Smooth muscle cell (in vitro differentiated cells): ENCODE measurements at regions not wholly inside any gene's neighbourhood (a gene's known extent, or its start where the extent isn't known, plus 50 kb on each side); places are given as distances from the start of the nearest gene placed in this dataset.
A peak's percentile ranks its signal among the peaks of the same experiment; 100 is the strongest.

ENCODE experiments used
- DNase-seq: peaks from one replicate; lab custom pipeline; 2025; ENCODE audit not compliant: unreplicated experiment; lab: John Stamatoyannopoulos, UW
- H2AFZ ChIP-seq: fragments of 200-600 bp; sonication (generic); 2 replicates; pipeline ENCODE4 v1.6.0; 2016; ENCODE audit warnings: antibody characterized with exemption, low read depth, mild to moderate bottlenecking
- H3F3A ChIP-seq: fragments of 200-600 bp; sonication (generic); 2 replicates; pipeline ENCODE4 v1.6.0; 2017; ENCODE audit warnings: antibody characterized with exemption, low read depth
- H3K27ac ChIP-seq: fragments of 200-600 bp; sonication (generic); 2 replicates; pipeline ENCODE4 v1.5.1; 2016; ENCODE audit warnings: low read depth, mild to moderate bottlenecking
- H3K27me3 ChIP-seq: fragments of 200-600 bp; sonication (generic); 2 replicates; pipeline ENCODE4 v1.6.1; 2016; ENCODE audit warnings: low read depth, mild to moderate bottlenecking
- H3K36me3 ChIP-seq: fragments of 200-600 bp; sonication (generic); 2 replicates; pipeline ENCODE4 v1.5.1; 2016; ENCODE audit warnings: low read depth
- H3K4me1 ChIP-seq: fragments of 200-600 bp; sonication (generic); 2 replicates; pipeline ENCODE4 v1.5.1; 2016; ENCODE audit warnings: low read depth
- H3K4me2 ChIP-seq: fragments of 200-600 bp; sonication (generic); 2 replicates; pipeline ENCODE4 v1.6.0; 2016; ENCODE audit warnings: mild to moderate bottlenecking
- H3K4me3 ChIP-seq: fragments of 200-600 bp; sonication (generic); 2 replicates; pipeline ENCODE4 v1.5.1; 2016; ENCODE audit warnings: mild to moderate bottlenecking
- H3K79me2 ChIP-seq: fragments of 200-600 bp; sonication (generic); 2 replicates; pipeline ENCODE4 v1.6.0; 2016; ENCODE audit warnings: low read depth, mild to moderate bottlenecking
- H3K9ac ChIP-seq: fragments of 200-600 bp; sonication (generic); 2 replicates; pipeline ENCODE4 v1.6.0; 2016; ENCODE audit warnings: low read depth
- H3K9me3 ChIP-seq: fragments of 200-600 bp; sonication (generic); replicated peaks from 2 replicates; pipeline ENCODE4 v1.5.1; 2016; ENCODE audit warnings: low read depth
- H4K20me1 ChIP-seq: fragments of 200-600 bp; sonication (generic); 2 replicates; pipeline ENCODE4 v1.6.0; 2016; ENCODE audit warnings: low read depth
- CTCF ChIP-seq: fragments of 200-600 bp; sonication (generic); IDR thresholded peaks from 2 replicates; pipeline ENCODE4 v1.5.1; 2017; ENCODE audit warnings: borderline replicate concordance, mild to moderate bottlenecking, antibody characterized with exemption; ENCODE audit not compliant: insufficient read depth, poor library complexity, severe bottlenecking
- WGBS: methylation state at CpG from one replicate; pipeline ENCODE4 v1.1.7; 2016; ENCODE audit warnings: low lambda C conversion rate; 5-methylcytosine and 5-hydroxymethylcytosine counted together

DNA sequence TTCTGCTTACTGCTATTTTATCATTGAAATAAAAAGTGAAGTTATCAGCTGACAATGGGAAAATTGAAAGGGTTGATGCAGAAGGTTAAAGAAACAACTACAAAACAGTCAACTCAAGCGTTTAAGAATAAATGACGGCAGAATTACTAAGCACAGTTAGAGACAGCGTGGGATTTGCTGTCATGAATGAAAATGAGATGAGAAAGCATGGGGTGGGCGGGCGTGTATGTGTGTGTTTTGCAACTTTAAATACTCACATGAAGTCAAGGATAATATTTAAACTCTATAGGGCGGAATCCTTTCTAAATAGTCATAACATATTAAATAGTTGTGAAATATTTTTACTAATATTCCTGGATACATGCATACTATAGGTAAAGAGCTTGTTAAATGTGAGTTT is 450.8 kb downstream of the ETV1 start:
- WGBS = 67% methylated on average over 6 of the region's 6 CpGs
- Histone ChIP-seq H3K4me1 (peaks cover 13% of the 10 kb centered on the region), H2AFZ (no peak overlapping the region), H3K36me3 (no peaks in the 10 kb centered on the region), H3K27ac (no peak overlapping the region), H3K27me3 (no peaks in the 10 kb centered on the region), H3K4me3 (no peak overlapping the region), H4K20me1 (no peaks in the 10 kb centered on the region), H3K9me3 (no peaks in the 10 kb centered on the region), H3K4me2 (no peak overlapping the region), H3K79me2 (no peaks in the 10 kb centered on the region), H3K9ac (no peak overlapping the region), H3F3A (peaks cover 8% of the 10 kb centered on the region)
- no peak for DNase-seq
- TF ChIP-seq CTCF = no peak

DNA sequence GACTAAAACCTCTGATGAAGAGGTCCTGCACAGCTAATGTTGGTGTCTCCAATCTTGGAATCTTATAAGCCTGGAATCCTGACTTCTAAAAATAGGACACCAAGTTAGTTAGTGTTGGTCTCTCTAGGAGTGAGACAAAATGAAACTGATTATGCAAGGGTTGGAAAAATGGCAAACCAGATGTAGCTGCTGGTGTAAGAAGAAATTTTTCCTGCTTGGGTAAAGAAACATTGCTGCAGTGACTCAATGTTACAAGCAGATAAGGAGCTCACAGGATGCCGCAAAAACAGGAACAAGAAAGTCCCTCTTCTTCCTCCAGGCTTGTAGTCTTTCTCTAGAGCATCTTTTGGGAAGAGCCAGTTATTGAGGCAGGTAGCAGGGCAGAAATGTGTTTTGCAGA is 449.0 kb downstream of the ETV1 start:
- Histone ChIP-seq H2AFZ (no peak overlapping the region), H3K4me1 (peaks cover 13% of the 10 kb centered on the region), H3K4me3 (no peak overlapping the region), H4K20me1 (no peaks in the 10 kb centered on the region), H3K9me3 (no peaks in the 10 kb centered on the region), H3K79me2 (no peaks in the 10 kb centered on the region), H3K27ac (peak overlapping the region; percentile 57), H3K4me2 (peak overlapping the region; percentile 72), H3K27me3 (no peaks in the 10 kb centered on the region), H3K36me3 (no peaks in the 10 kb centered on the region), H3K9ac (no peak overlapping the region), H3F3A (peaks cover 8% of the 10 kb centered on the region)
- no peak for TF ChIP-seq CTCF
- WGBS = 17% methylated on average over 1 of the region's 1 CpG
- DNase-seq = no peak

DNA sequence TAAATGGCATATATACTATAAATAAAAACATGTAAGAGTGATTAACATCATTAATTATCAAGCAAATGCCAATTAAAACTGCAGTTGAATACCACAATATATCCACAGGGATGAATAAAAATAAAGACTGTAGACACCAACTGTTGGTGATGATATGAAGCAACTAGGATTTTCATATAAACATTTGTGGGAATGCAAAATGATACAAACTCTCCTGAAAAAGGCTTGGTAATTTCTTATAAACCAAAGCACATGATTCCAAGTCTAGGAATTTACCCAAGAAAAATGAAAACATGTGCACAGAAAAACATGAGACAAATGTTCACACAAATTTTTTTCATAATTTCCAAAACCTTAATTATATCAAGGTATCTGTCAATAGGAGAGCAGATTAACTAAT is 448.1 kb downstream of the ETV1 start:
- Histone ChIP-seq H3K4me1 (peaks cover 13% of the 10 kb centered on the region), H3K9ac (no peak overlapping the region), H3K79me2 (no peaks in the 10 kb centered on the region), H3K4me3 (no peak overlapping the region), H3K9me3 (no peaks in the 10 kb centered on the region), H3K27me3 (no peaks in the 10 kb centered on the region), H3K4me2 (peak overlapping the region; percentile 72), H3K27ac (peak overlapping the region; percentile 57), H3F3A (peaks cover 8% of the 10 kb centered on the region), H3K36me3 (no peaks in the 10 kb centered on the region), H4K20me1 (no peaks in the 10 kb centered on the region), H2AFZ (no peak overlapping the region)
- DNase-seq = no peak
- no peak for TF ChIP-seq CTCF

DNA sequence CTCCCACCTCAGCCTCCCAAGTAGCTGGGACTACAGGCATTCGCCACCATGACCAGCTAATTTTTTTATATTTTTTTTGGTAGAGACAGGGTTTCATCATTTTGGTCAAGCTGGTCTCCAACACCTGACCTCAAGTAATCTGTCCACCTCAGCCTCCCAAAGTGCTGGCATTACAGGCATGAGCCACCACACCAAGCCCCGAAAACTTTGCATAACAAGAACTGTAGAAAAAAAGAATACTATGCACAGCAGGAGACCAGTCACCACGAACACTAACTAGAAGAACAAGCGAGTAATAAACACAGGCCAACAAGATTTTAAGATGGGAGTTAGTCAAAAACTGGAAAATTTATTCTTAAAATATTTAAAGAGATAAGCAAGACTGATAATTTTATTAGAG is 447.0 kb downstream of the ETV1 start:
- H3K27me3 ChIP-seq = no peaks in the 10 kb centered on the region
- no peak overlapping the region for H3K27ac ChIP-seq
- H3K4me2 ChIP-seq = no peak overlapping the region
- H3K36me3 ChIP-seq = no peaks in the 10 kb centered on the region
- H3K4me3 ChIP-seq = no peak overlapping the region
- no peaks in the 10 kb centered on the region for H3K9me3 ChIP-seq
- H3K9ac ChIP-seq = no peak overlapping the region
- H3K79me2 ChIP-seq = no peaks in the 10 kb centered on the region
- WGBS = 88% methylated on average over 4 of the region's 4 CpGs
- peaks cover 8% of the 10 kb centered on the region for H3F3A ChIP-seq
- no peaks in the 10 kb centered on the region for H4K20me1 ChIP-seq
- TF ChIP-seq CTCF = no peak
- no peak overlapping the region for H2AFZ ChIP-seq
- no peak for DNase-seq
- H3K4me1 ChIP-seq = peaks cover 13% of the 10 kb centered on the region
